HL-60 (cell line): ENCODE measurements at regions not wholly inside any gene's neighbourhood (a gene's known extent, or its start where the extent isn't known, plus 50 kb on each side); places are given as distances from the start of the nearest gene placed in this dataset.
"Not testable (repeated sequence)": the region's sequence is repeated elsewhere in the genome, so short reads cannot be mapped to it uniquely, and the experiment has no call there.

ENCODE experiments used
- DNase-seq, 2 experiments: peaks; one replicate each; pipeline ENCODE4 v3.0.0-alpha.2; 2010 to 2020; ENCODE audit warnings: low read depth in 1 of 2, low spot score in 1 of 2
- H3K27ac ChIP-seq: fragments of 250-450 bp; sonication (Bioruptor Pico); replicated peaks from 2 replicates; pipeline ENCODE4 v1.5.1; 2020; ENCODE audit warnings: mild to moderate bottlenecking, moderate library complexity
- H3K27me3 ChIP-seq: fragments of 250-450 bp; sonication (Bioruptor Pico); 2 replicates; pipeline ENCODE4 v1.5.1; 2021; ENCODE audit warnings: mild to moderate bottlenecking, moderate library complexity; ENCODE audit not compliant: insufficient read depth, poor library complexity, severe bottlenecking
- H3K4me3 ChIP-seq: replicated peaks from 2 replicates; pipeline ENCODE4 v1.5.1; 2011; ENCODE audit warnings: mild to moderate bottlenecking, control low read depth, low read length; ENCODE audit not compliant: insufficient read depth
- CTCF ChIP-seq: IDR thresholded peaks from one replicate; pipeline ENCODE4 v1.5.1; 2011; ENCODE audit warnings: low read length, control low read depth, inconsistent platforms; ENCODE audit not compliant: insufficient read depth
- GABPA ChIP-seq: IDR thresholded peaks from 2 replicates; pipeline ENCODE4 v1.6.1; 2012; ENCODE audit warnings: low read depth
- POLR2AphosphoS5 ChIP-seq: IDR thresholded peaks from 2 replicates; pipeline ENCODE4 v1.6.1; 2012; ENCODE audit warnings: low read depth
- REST ChIP-seq: IDR thresholded peaks from 2 replicates; pipeline ENCODE4 v1.6.1; 2012; ENCODE audit warnings: low read depth; ENCODE audit not compliant: insufficient replicate concordance
- SPI1 ChIP-seq: IDR thresholded peaks from 2 replicates; pipeline ENCODE4 v1.6.1; 2012; ENCODE audit warnings: low read depth, mild to moderate bottlenecking, borderline replicate concordance

- no peaks in the 10 kb centered on the region for H3K27me3 ChIP-seq
- H3K27ac ChIP-seq: no peak overlapping the region
- TF ChIP-seq SPI1: no peak
- TF ChIP-seq GABPA: no peak
- TF ChIP-seq CTCF: no peak
- TF ChIP-seq REST: no peak
- H3K4me3 ChIP-seq: no peak overlapping the region
- DNase-seq: no peak
Measured at GRCh38 chr5:117131876-117132275, 557.3 kb upstream of the SEMA6A start.

- no peak for DNase-seq
- no peak overlapping the region for H3K27ac ChIP-seq
- no peak for TF ChIP-seq GABPA
- TF ChIP-seq CTCF: no peak
- TF ChIP-seq REST: no peak
- TF ChIP-seq SPI1: no peak
- TF ChIP-seq POLR2AphosphoS5: no peak
Measured at GRCh38 chr5:117131048-117131679, 556.5 kb upstream of the SEMA6A start.

GRCh38 chr5:117118499-117118898 lies 543.9 kb upstream of the SEMA6A start:
- no peak overlapping the region for H3K27ac ChIP-seq
- H3K27me3 ChIP-seq: no peaks in the 10 kb centered on the region
- no peak for DNase-seq
- no peak overlapping the region for H3K4me3 ChIP-seq
- no peak for TF ChIP-seq POLR2AphosphoS5
- no peak for TF ChIP-seq CTCF
- no peak for TF ChIP-seq GABPA
- TF ChIP-seq REST: no peak
- TF ChIP-seq SPI1: no peak

More at GRCh38 chr5:117131048-117131679, 556.5 kb upstream of the SEMA6A start:
- Histone ChIP-seq H3K4me3 (no peak overlapping the region), H3K27me3 (no peaks in the 10 kb centered on the region)

- DNase-seq, H3K4me3 ChIP-seq: not testable (repeated sequence)
Measured at GRCh38 chr5:117117314-117117713, 542.7 kb upstream of the SEMA6A start.

More at GRCh38 chr5:117117314-117117713, 542.7 kb upstream of the SEMA6A start:
- not testable (repeated sequence) for H3K27me3 ChIP-seq, H3K27ac ChIP-seq
